GM12873 (cell line): ENCODE measurements at regions not wholly inside any gene's neighbourhood (a gene's known extent, or its start where the extent isn't known, plus 50 kb on each side); places are given as distances from the start of the nearest gene placed in this dataset.

Experiments
- CTCF ChIP-seq: IDR thresholded peaks from 2 replicates; pipeline ENCODE4 v1.5.1; 2012; ENCODE audit warnings: low read depth, mild to moderate bottlenecking, moderate library complexity, low read length, control low read depth; ENCODE audit not compliant: insufficient read depth; ENCODE audit errors: missing control alignments

GRCh38 chr6:96302991-96303390, 218.6 kb upstream of the UFL1 start:
- no peak for TF ChIP-seq CTCF

GRCh38 chr6:96304997-96305396, 216.6 kb upstream of the UFL1 start:
- TF ChIP-seq CTCF = no peak

- TF ChIP-seq CTCF = no peak
Observed at GRCh38 chr6:96330884-96331283, 190.7 kb upstream of the UFL1 start.

- no peak for TF ChIP-seq CTCF
Observed at GRCh38 chr6:96340164-96340563, 181.4 kb upstream of the UFL1 start.

- TF ChIP-seq CTCF = no peak
Observed at GRCh38 chr6:96345501-96345900, 176.1 kb upstream of the UFL1 start.

GRCh38 chr6:96381246-96381645, 140.4 kb upstream of the UFL1 start:
- no peak for TF ChIP-seq CTCF

GRCh38 chr6:96391776-96392360, 129.7 kb upstream of the UFL1 start:
- TF ChIP-seq CTCF = no peak
